ENCODE measurements at regions not wholly inside any gene's neighbourhood (a gene's known extent, or its start where the extent isn't known, plus 50 kb on each side); places are given as distances from the start of the nearest gene placed in this dataset.
"Not testable (repeated sequence)": the region's sequence is repeated elsewhere in the genome, so short reads cannot be mapped to it uniquely, and the experiment has no call there.

GRCh38 chr5:39675676-39676075 lies 250.9 kb upstream of the DAB2 start:
- DNase-seq: no peak

- DNase-seq: no peak
Observed at GRCh38 chr5:39674209-39675082, 249.7 kb upstream of the DAB2 start.

DNA sequence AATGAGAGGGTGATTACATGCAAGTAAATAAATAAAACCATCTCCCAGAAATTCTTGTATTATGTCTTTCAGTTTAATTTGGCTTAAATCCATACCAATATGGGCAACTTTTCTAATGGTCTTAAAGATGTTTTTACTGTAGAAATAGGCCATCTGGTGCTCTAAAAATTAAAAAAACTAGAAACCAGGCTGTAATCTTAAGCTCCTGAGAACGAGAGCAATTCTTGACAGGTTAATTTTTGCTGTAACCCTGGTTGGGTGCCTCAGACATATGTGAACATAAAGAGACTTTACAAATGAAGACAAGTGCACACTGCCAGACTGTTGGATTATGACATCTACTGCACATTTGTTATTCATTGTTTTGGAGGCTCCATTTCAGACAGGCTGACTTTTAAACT lies 246.8 kb upstream of the DAB2 start:
- no peak for DNase-seq

DNA sequence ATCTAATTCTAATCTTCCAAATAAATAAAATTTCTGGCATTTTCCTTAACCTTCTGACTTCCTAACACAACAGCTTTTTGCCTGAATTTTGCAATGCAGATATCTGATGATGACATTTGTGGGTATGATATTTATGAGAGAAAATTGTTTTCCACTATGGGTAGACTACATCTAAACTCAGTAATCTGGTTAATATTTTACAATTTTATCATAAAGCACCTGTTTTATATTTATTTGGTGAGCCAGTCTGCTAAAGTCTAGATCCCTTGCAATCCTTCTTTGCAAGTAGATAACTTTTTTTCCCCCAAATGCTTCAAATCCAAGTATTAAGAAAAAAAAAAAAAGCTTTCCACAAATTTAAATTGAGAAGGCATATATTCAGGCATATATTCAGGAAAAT lies 246.2 kb upstream of the DAB2 start:
- DNase-seq: no peak

- no peak for DNase-seq
Observed at GRCh38 chr5:39670391-39670790, 245.6 kb upstream of the DAB2 start.

- DNase-seq: no peak
Observed at GRCh38 chr5:39668980-39669379, 244.2 kb upstream of the DAB2 start.

DNA sequence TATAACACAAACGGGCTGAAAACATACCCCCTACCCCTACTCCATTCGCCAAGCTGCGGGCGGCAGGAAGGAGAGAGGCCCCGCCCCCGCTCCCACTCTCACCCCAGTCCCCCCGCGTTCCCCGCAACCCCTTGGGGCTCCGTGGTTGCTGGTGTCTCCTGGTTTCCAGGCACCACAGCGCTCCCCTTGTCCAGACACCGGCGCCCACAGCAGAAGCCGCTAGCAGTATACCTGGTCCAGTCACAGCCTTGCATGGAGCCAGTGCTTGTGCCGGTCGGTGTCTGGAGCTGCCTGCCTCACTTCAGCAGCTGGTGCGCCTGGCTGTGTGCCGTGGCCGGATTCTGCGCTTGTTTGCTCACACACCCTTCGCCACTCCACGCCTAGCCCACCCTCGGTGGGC lies 240.5 kb upstream of the DAB2 start:
- DNase-seq: no peak

DNA sequence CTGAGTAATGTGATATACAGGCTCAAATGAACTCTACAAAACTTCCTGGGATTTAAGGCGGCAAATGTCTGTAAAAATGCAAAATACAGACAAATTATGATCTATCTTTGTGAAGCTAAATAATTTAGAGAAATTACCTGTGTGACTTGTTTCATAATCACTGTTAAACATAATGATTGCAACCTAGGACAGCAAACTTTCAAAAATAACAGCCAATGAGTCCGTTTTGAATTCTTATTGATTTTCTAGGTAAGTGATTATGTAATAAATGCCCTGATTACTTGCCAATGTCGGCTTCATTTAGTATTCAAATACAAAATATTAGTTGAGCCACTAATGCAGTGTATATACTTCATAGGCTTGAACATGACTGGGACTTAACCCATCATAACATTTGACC lies 238.2 kb upstream of the DAB2 start:
- no peak for DNase-seq

GRCh38 chr5:39661026-39661779 lies 236.4 kb upstream of the DAB2 start:
- no peak for DNase-seq

DNA sequence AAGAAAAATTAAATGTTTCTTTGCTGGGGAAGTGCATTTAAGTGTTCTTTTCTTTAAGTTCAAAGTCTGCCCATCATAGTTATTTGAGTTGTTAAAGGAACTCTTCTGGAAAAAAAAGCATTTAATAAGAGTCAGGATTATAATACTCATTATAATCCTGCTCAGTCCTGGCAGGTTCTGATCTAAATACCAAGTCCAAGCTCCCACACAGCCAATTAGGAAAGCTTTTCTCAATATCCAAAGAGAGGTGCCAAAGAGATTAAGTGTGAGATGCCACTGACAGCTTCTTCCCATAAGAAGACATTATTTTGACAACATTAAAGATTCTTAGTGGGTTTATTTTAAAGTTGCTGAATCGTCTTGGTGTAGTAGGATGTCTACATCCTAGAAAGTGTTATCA lies 235.2 kb upstream of the DAB2 start:
- no peak for DNase-seq

DNA sequence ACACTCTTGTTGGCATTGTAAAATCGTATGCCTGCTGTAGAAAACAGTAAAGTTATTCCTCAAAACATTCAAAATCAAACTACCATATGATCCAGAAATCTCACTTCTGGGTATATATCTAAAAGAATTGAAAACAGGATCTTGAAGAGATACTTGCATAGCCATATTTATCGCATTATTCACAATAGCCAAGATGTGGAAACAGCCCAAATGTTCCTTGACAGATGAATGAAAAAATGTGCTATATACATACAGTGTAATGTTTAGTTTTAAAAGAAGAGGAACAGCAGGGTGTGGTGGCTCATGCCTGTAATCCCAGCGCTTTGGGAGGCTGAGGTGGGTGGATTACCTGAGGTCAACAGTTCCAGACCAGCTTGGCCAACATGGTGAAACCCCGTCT lies 234.1 kb upstream of the DAB2 start:
- DNase-seq: no peak

GRCh38 chr5:39657943-39658342 lies 233.2 kb upstream of the DAB2 start:
- DNase-seq: no peak

DNA sequence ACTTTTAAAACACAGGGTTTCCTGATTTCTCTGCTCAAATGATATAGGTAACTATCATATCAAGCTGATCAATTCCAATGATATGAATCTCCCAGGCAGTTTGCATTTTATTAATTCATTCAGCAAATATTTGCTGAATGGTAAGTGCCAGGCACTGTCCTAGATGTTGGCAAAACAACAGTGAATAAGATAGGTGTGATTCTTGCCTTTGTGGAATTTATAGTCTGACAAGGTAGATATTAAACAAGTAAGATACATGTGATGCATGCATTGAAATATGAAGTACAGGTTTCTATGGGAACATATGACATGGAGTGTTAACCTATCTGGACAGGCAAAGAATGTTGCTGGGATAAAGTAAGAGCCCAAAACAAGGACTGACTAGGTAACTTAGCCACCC lies 231.8 kb upstream of the DAB2 start:
- no peak for DNase-seq

GRCh38 chr5:39654715-39655114 lies 229.9 kb upstream of the DAB2 start:
- DNase-seq: no peak

DNA sequence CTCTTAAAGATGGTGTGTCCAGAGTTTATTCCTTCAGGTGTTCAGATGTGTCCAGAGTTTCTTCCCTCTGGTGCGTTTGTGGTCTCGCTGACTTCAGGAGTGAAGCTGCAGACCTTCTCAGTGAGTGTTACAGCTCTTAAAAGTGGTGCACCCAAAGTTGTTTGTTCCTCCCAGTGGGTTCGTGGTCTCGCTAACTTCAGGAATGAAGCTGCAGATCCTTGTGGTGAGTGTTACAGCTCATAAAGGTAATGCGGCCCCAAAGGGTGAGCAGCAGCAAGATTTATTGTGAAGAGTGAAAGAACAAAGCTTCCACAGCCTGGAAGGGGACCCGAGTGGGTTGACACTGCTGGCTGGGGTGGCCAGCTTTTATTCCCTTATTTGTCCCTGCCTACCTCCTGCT lies 227.7 kb upstream of the DAB2 start:
- DNase-seq: not testable (repeated sequence)

- no peak for DNase-seq
Observed at GRCh38 chr5:39652036-39652435, 227.3 kb upstream of the DAB2 start.

DNA sequence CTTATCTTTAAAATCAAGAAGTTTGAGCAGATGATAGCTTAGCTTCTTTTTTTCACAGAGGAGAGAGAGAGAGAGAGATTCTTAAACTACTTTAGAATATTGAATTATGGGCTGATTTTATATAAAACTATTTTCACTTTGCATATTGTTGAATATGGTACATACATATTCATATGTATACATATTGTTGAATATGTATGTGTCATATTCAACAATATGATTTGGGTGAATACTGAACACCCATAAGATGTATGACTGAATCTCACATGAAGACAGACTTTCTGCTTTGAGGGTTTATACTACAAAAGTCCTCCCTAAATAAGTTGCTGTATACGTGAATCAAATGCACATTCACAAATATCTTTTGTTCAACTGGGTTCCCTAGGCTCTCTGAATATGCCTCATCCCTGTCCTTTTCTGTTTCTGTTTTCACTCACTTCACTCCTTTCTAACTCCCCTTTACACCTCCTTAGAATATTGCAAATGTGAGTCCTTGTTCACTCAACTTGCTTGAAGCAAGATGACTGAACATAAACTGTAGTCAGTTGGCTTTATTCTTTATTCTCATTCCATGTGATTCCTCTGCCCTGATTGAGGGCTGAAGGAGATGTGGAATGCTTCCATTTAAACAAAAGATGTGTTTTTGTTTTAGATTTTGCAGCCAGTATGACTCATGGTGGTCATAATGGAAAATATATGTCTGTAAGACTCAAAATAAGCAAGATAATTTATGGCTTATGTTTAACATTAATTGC lies 225.4 kb upstream of the DAB2 start:
- DNase-seq: no peak

GRCh38 chr5:39648848-39649227 lies 224.1 kb upstream of the DAB2 start:
- DNase-seq: no peak

DNA sequence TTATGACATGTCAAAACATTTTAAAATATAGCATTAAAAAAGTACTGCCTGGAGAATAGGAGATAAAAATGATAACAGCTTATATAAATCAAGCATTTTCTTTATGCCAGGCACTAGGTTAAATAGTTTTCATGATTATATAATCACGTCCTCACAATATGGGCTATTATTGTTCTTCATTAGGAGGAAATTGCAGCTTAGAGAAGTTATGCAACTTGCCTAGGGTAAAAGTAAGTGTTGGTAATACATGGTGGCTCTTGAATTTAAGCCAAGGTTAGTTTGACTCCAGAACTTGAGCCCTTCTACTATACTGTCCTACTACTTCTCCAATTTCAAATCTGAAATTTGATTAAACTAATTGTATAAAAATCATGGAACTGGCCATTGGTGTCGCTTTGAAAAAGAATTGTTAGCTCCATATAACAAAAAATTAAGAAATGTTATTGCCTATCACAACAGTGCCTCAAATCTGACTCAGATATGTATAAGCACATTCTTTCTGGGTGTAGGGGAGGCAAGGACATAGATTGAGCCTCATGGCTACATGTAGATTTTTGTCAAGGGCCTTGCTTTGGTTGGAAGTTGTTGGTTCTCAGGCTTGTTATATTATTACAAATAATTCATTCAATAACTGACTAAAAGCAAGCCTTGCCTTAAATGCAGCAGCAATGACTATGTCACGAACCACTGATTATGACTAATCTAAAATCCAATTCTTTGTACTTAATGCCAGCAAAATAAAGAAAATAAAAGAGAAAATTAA lies 223.5 kb upstream of the DAB2 start:
- no peak for DNase-seq

DNA sequence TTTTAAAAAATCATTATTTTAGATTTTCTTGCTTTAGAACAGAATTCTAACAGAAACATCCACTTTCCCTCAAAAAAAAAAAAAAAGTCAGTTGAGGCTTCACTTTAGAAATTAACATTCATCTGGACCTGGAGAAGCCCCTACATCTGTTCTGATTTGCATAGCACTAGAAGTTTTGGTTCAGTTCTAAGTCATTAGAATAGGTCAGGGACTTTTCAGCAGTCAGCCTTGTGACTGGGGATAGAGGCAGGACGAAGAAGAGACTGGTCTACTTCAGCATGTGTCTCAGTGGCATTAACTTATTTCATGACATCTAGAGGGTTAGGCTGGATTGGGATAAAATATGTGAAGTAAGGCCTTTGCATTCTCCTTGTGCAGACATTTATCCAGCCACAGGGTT lies 215.8 kb upstream of the DAB2 start:
- no peak for DNase-seq

DNA sequence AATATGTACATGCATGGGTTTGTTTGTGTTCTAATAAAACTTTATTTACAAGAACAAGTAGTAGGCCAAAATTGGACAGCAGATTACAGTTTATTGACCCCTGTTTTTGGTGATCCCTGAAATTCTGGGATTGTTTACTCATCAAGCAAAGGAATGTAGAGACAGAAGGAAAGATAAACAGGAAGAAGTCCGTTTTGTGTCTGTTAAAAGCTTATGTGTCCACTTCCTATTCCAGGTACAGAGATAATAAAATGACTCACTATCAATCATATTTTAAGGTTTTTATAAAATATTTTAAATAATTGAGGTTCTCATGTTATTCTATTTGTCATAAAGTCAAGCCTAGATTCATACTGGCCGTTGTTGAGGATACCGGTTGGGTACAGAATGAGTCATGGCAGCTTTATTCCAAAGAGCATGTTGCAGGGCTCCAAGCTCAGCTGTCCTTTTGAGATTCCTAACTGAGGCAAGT lies 214.9 kb upstream of the DAB2 start:
- no peak for DNase-seq

DNA sequence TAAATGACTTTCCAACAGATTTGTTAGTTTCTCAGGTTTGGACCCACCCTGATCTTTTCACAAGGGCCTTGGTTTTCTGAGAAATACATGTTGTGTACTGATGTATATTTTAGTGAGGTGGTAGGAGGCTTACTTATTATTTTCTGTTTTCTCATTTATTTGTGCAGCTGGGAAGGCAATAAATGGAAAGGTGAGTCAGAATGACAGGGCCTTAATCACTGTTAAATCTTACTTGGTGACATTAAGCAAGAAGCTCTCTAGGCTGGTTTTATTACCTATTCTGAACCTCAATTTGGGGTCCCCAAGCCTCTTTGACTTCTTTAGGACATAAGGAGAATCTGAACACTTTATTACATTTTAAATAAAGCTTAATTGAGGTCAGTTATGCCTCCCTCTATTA lies 214.0 kb upstream of the DAB2 start:
- no peak for DNase-seq

DNA sequence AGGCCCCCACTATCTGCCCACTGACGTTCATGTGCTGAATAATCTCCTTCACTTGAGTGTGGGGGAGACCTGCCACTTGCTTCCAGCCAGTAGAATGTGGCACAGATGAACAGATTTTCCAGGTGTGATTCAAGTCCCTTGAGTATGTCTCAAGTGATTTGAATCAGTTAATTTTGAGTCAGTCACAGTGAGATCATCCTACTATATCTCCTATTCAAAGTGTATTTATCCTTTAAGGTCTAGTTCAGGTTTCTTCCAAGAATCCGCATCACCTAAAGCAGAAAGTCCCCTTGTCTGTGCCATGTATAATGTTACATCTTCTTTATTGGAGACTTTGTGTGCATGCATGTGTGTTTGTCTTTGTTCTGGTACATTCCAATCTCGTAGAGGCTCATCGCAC lies 208.3 kb upstream of the DAB2 start:
- DNase-seq: no peak

Measured in right hindlimb (tissue), 1 donor.